PC-3 (cell line): ENCODE measurements at regions not wholly inside any gene's neighbourhood (a gene's known extent, or its start where the extent isn't known, plus 50 kb on each side); places are given as distances from the start of the nearest gene placed in this dataset.

Source experiments
- ATAC-seq: fragments of 200-7000 bp; cut with Tn5 transposase; 2 replicates; pipeline ENCODE4 v1.9.1; 2020; ENCODE audit warnings: mild to moderate bottlenecking, moderate library complexity
- BruUV-seq: library from RNA; stranded (reverse); fragments of 400-500 nt; replicated peaks from 2 replicates; lab custom pipeline; 2021; lab: Mats Ljungman, UMichigan
- CTCF ChIA-PET: fragments of 300-600 bp; sonication (Branson Sonifier 250); formaldehyde crosslinking; loops from one replicate; lab custom pipeline; 2022; ENCODE audit warnings: antibody characterized with exemption; lab: Charles Lee
- POLR2A ChIA-PET: fragments of 300-600 bp; sonication (Branson Sonifier 250); formaldehyde crosslinking; loops from one replicate; lab custom pipeline; 2022; ENCODE audit warnings: antibody characterized with exemption; ENCODE audit not compliant: unreplicated experiment; lab: Charles Lee
- DNase-seq: peaks from one replicate; pipeline ENCODE4 v3.0.0-alpha.2; 2015
- H2AFZ ChIP-seq: fragments of 300-600 bp; sonication (generic); 2 replicates; pipeline ENCODE4 v1.6.0; 2016; ENCODE audit warnings: antibody characterized with exemption, low read length
- H3F3A ChIP-seq: fragments of 300-600 bp; sonication (generic); one replicate; pipeline ENCODE4 v1.6.0; 2017; ENCODE audit warnings: antibody characterized with exemption, low read length, control low read depth, mild to moderate bottlenecking; ENCODE audit not compliant: unreplicated experiment
- H3K27ac ChIP-seq: fragments of 300-600 bp; sonication (generic); 2 replicates; pipeline ENCODE4 v1.5.1; 2016; ENCODE audit warnings: mild to moderate bottlenecking, low read length
- H3K27me3 ChIP-seq: fragments of 300-600 bp; sonication (generic); 2 replicates; pipeline ENCODE4 v1.6.1; 2016; ENCODE audit warnings: low read length, mixed read lengths
- H3K36me3 ChIP-seq: fragments of 300-600 bp; sonication (generic); 2 replicates; pipeline ENCODE4 v1.6.1; 2016; ENCODE audit warnings: low read depth, mixed run types, low read length, mixed read lengths
- H3K4me1 ChIP-seq: fragments of 300-600 bp; sonication (generic); 2 replicates; pipeline ENCODE4 v1.5.1; 2016; ENCODE audit warnings: low read length; ENCODE audit not compliant: insufficient read depth
- H3K4me2 ChIP-seq: fragments of 300-600 bp; sonication (generic); 2 replicates; pipeline ENCODE4 v1.6.0; 2016; ENCODE audit warnings: low read length
- H3K4me3 ChIP-seq: fragments of 300-600 bp; sonication (generic); 2 replicates; pipeline ENCODE4 v1.5.1; 2016; ENCODE audit warnings: mild to moderate bottlenecking, low read length, mixed read lengths
- H3K79me2 ChIP-seq: fragments of 300-600 bp; sonication (generic); 2 replicates; pipeline ENCODE4 v1.6.1; 2017; ENCODE audit warnings: low read length, mixed read lengths
- H3K9ac ChIP-seq: fragments of 300-600 bp; sonication (generic); 2 replicates; pipeline ENCODE4 v1.6.0; 2016; ENCODE audit warnings: mild to moderate bottlenecking, low read length
- H3K9me2 ChIP-seq: fragments of 300-600 bp; sonication (generic); replicated peaks from 2 replicates; pipeline ENCODE4 v1.6.1; 2016; ENCODE audit warnings: mixed run types, low read length, mixed read lengths
- H3K9me3 ChIP-seq: fragments of 300-600 bp; sonication (generic); 2 replicates; pipeline ENCODE4 v1.6.1; 2016; ENCODE audit warnings: low read length, mixed read lengths
- H4K20me1 ChIP-seq: fragments of 300-600 bp; sonication (generic); 2 replicates; pipeline ENCODE4 v1.6.1; 2016; ENCODE audit warnings: low read length, mixed read lengths
- EZH2 ChIP-seq: fragments of 300-600 bp; sonication (generic); IDR thresholded peaks from one replicate; pipeline ENCODE4 v1.6.1; 2017; ENCODE audit warnings: antibody characterized with exemption, mild to moderate bottlenecking, low read length; ENCODE audit not compliant: unreplicated experiment
- EZH2phosphoT487 ChIP-seq: fragments of 300-600 bp; sonication (generic); IDR thresholded peaks from 2 replicates; pipeline ENCODE4 v1.6.1; 2018; ENCODE audit warnings: mild to moderate bottlenecking, antibody characterized with exemption, low read length, borderline replicate concordance
- intact Hi-C: fragments of 100-400 bp; cut with micrococcal nuclease; formaldehyde crosslinking; loops from 2 replicates; pipeline ENCODE4 v1.9.0; 2023
- TF ChIP-seq, protein P1 (sequence below): fragments of 300-600 bp; sonication (generic); conservative IDR thresholded peaks from 2 replicates; pipeline ENCODE4 v1.5.1; 2017; ENCODE audit warnings: antibody characterized with exemption, low read depth, mild to moderate bottlenecking, low read length

DNA sequence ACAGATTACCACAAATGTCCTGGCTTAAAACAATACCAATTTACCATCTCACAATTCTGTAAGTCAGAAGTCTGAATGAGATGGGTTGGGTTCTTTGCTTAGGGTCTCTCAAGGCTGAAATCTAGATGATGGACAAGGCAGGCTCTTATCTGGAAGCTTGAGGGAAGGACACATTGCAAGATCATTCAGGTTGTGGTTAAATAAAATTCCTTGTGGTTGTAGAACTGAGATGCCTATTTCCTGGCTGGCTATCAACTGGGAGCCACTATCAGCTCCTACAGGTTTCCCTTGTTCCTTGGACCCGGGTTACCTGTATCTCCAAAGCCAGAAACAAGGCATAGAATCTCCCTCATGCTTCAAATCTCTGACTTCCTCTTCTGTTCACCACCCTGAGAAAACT lies 148.4 kb downstream of the MDFIC start:
- Histone ChIP-seq H3K36me3 (no peaks in the 10 kb centered on the region), H2AFZ (no peak overlapping the region), H3K4me2 (no peak overlapping the region), H3K4me1 (no peaks in the 10 kb centered on the region), H3F3A (no peaks in the 10 kb centered on the region), H3K9ac (no peak overlapping the region), H3K9me2 (no peaks in the 10 kb centered on the region), H4K20me1 (no peaks in the 10 kb centered on the region), H3K9me3 (no peaks in the 10 kb centered on the region), H3K79me2 (no peaks in the 10 kb centered on the region), H3K27ac (no peak overlapping the region), H3K4me3 (no peak overlapping the region), H3K27me3 (no peaks in the 10 kb centered on the region)
- no TSS peak for BruUV-seq
- ChIA-PET CTCF (no interaction called here), POLR2A (no interaction called here)
- intact Hi-C loops, result no loop called here
- ATAC-seq (no peak), DNase-seq (no peak)
- TF ChIP-seq EZH2phosphoT487, result no peak
- no peak for TF ChIP-seq EZH2
- TF ChIP-seq, protein P1, sequence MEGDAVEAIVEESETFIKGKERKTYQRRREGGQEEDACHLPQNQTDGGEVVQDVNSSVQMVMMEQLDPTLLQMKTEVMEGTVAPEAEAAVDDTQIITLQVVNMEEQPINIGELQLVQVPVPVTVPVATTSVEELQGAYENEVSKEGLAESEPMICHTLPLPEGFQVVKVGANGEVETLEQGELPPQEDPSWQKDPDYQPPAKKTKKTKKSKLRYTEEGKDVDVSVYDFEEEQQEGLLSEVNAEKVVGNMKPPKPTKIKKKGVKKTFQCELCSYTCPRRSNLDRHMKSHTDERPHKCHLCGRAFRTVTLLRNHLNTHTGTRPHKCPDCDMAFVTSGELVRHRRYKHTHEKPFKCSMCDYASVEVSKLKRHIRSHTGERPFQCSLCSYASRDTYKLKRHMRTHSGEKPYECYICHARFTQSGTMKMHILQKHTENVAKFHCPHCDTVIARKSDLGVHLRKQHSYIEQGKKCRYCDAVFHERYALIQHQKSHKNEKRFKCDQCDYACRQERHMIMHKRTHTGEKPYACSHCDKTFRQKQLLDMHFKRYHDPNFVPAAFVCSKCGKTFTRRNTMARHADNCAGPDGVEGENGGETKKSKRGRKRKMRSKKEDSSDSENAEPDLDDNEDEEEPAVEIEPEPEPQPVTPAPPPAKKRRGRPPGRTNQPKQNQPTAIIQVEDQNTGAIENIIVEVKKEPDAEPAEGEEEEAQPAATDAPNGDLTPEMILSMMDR, result no peak
